Heart right ventricle (tissue), 16 donors: ENCODE measurements at regions not wholly inside any gene's neighbourhood (a gene's known extent, or its start where the extent isn't known, plus 50 kb on each side); places are given as distances from the start of the nearest gene placed in this dataset.

ENCODE experiments used
- ATAC-seq, 8 donors: fragments of 200-7000 bp; cut with Tn5 transposase; one replicate each; pipeline ENCODE4 v1.9.1; 2020; ENCODE audit warnings: mild to moderate bottlenecking in 8 of 8, moderate library complexity in 8 of 8, moderate number of reproducible peaks in 1 of 8
- DNase-seq, 2 donors: peaks; one replicate each; pipeline ENCODE4 v3.0.0-alpha.2; 2020
- H3K27ac ChIP-seq, 10 donors: fragments of 200-600 bp; sonication (generic) in 2 of 10; one replicate each; pipeline versions ENCODE4 v1.5.0 to v1.8.0; 2020 to 2022; ENCODE audit warnings: mild to moderate bottlenecking in 3 of 10
- H3K27me3 ChIP-seq, 7 donors: fragments of 200-600 bp; one replicate each; pipeline ENCODE4 v1.8.0; 2021 to 2022; ENCODE audit warnings: mild to moderate bottlenecking in 2 of 7
- H3K36me3 ChIP-seq, 9 donors: fragments of 200-600 bp; sonication (generic) in 1 of 9; one replicate each; pipeline versions ENCODE4 v1.5.0 to v1.8.0; 2020 to 2022; ENCODE audit warnings: mild to moderate bottlenecking in 2 of 9
- H3K4me1 ChIP-seq, 9 donors: fragments of 200-600 bp; sonication (generic) in 1 of 9; one replicate each; pipeline versions ENCODE4 v1.5.0 to v1.8.0; 2020 to 2022; ENCODE audit warnings: mild to moderate bottlenecking in 4 of 9
- H3K4me3 ChIP-seq, 10 donors: fragments of 200-600 bp; sonication (generic) in 2 of 10; one replicate each; pipeline versions ENCODE4 v1.5.0 to v1.8.0; 2020 to 2022; ENCODE audit warnings: mild to moderate bottlenecking in 7 of 10, moderate library complexity in 2 of 10
- H3K9me3 ChIP-seq, 11 donors: fragments of 200-600 bp in 10 of 11; sonication (generic) in 2 of 11; one replicate each; pipeline versions ENCODE4 v1.5.0 to v1.8.0; 2013 to 2022; ENCODE audit warnings: mild to moderate bottlenecking in 2 of 11, control low read depth in 1 of 11, moderate library complexity in 1 of 11
- CTCF ChIP-seq, 9 donors: fragments of 200-600 bp; sonication (generic) in 2 of 9; IDR thresholded peaks; one replicate each; pipeline versions ENCODE4 v1.5.0 to v1.8.0; 2021 to 2022; ENCODE audit warnings: antibody characterized with exemption in 9 of 9, mild to moderate bottlenecking in 5 of 9, moderate library complexity in 1 of 9
- WGBS, 2 donors: extraction: QIAGEN DNeasy Blood & Tissue Kit; methylation state at CpG; one replicate each; pipeline ENCODE4 v1.1.7; 2013; ENCODE audit warnings: inconsistent platforms in 1 of 2; 5-methylcytosine and 5-hydroxymethylcytosine counted together
- intact Hi-C, 10 donors: fragments of 100-400 bp; cut with DNase I; formaldehyde crosslinking; loops; one replicate each; pipeline versions ENCODE4 v1.11.1 to v1.14.2; 2022
- donor health status: Arrhythmogenic right ventricular cardiomyopathy.
- donor health status: ischemic (EF 13 %, LVEDD 7.1; RV severe dilation, severe dysfunction).
- donor health status: healthy with polysubstance abuse.
- donor health status: DM: no; HTN: yes; CAD: no.
- donor health status: DM: no; HTN: no; CAD: no.
- donor health status: ischemic (EF 25% LVEDD 6.9; RV normal size, moderate dysfunction).
- donor health status: ischemic (EF 25% LVEDD 5.7; RV mildly dilated, moderate dysfunction).
- donor health status: healthy.
- donor health status: DM: yes; HTN: yes; CAD: no.
- donor health status: Ischemic cardiomyopathy.
- donor health status: ischemic (EF 35%, LVEDD 5.7; RV mildly dilated, moderate dysfunction).
- donor health status: nonischemic (EF 11% LVEDD 7.7; RV severe dilation, severe dysfunction).
- donor health status: DM: yes; HTN: yes; CAD: no.
- donor health status: PGD.
- donor health status: ischemic (EF 29% LVEDD 5.4; RV normal size, mild dysfunction).
- donor health status: nonischemic (EF 23%, LVEDD 6.1; RV moderate dilation, normal function).

- ATAC-seq (no peak), DNase-seq (no peak)
- Histone ChIP-seq H3K27ac (no peak overlapping the region), H3K27me3 (peaks cover 0 to 15% (median 0%) of the 10 kb centered on the region in 7 donors), H3K4me1 (no peaks in the 10 kb centered on the region), H3K9me3 (no peaks in the 10 kb centered on the region), H3K4me3 (no peak overlapping the region), H3K36me3 (no peaks in the 10 kb centered on the region)
- 84 to 89% methylated on average over 8 of the region's 8 CpGs for WGBS, 2 donors
- TF ChIP-seq CTCF (IDR thresholded peaks at IDR 0.05): no peak
- intact Hi-C loops: no loop called here
These were observed 455.7 kb downstream of the TSN start for GRCh38 chr2:122210898-122211856.

- H3K9me3 ChIP-seq: no peaks in the 10 kb centered on the region
- WGBS, 2 donors: 87 to 95% methylated on average over 4 of the region's 4 CpGs
- DNase-seq: no peak
- no peak for TF ChIP-seq CTCF (IDR thresholded peaks at IDR 0.05)
- H3K4me1 ChIP-seq: no peaks in the 10 kb centered on the region
- peaks cover 0 to 13% (median 0%) of the 10 kb centered on the region in 7 donors for H3K27me3 ChIP-seq
- H3K36me3 ChIP-seq: no peaks in the 10 kb centered on the region
- no peak overlapping the region for H3K27ac ChIP-seq
- no peak overlapping the region for H3K4me3 ChIP-seq
- no peak for ATAC-seq
- intact Hi-C loops: no loop called here
These were observed 457.9 kb downstream of the TSN start for GRCh38 chr2:122213312-122213711.

- intact Hi-C loops: no loop called here
These were observed 460.6 kb downstream of the TSN start for GRCh38 chr2:122216071-122216470.

GRCh38 chr2:122216901-122217300, 461.4 kb downstream of the TSN start:
- WGBS, 2 donors: 83 to 87% methylated on average over 4 of the region's 4 CpGs
- peaks cover 0 to 4% (median 0%) of the 10 kb centered on the region in 7 donors for H3K27me3 ChIP-seq
- no peak for DNase-seq
- no peaks in the 10 kb centered on the region for H3K36me3 ChIP-seq
- no peaks in the 10 kb centered on the region for H3K9me3 ChIP-seq
- H3K4me1 ChIP-seq: no peaks in the 10 kb centered on the region
- H3K27ac ChIP-seq: no peak overlapping the region
- no peak overlapping the region for H3K4me3 ChIP-seq
- intact Hi-C loops: no loop called here
- TF ChIP-seq CTCF (IDR thresholded peaks at IDR 0.05): no peak
- no peak for ATAC-seq

More at GRCh38 chr2:122216071-122216470, 460.6 kb downstream of the TSN start:
- Histone ChIP-seq H3K9me3 (no peaks in the 10 kb centered on the region), H3K36me3 (no peaks in the 10 kb centered on the region), H3K4me1 (no peaks in the 10 kb centered on the region), H3K27ac (no peak overlapping the region), H3K27me3 (peaks cover 0 to 4% (median 0%) of the 10 kb centered on the region in 7 donors), H3K4me3 (no peak overlapping the region)
- DNase-seq (no peak), ATAC-seq (no peak)
- no peak for TF ChIP-seq CTCF (IDR thresholded peaks at IDR 0.05)
